ENCODE measurements at regions not wholly inside any gene's neighbourhood (a gene's known extent, or its start where the extent isn't known, plus 50 kb on each side); places are given as distances from the start of the nearest gene placed in this dataset.

- Histone ChIP-seq H3K27ac (no peak overlapping the region), H3F3A (ENCODE audit: insufficient read depth, low read depth) (no peaks in the 10 kb centered on the region), H3K9me3 (ENCODE audit: insufficient read depth, low read depth) (no peaks in the 10 kb centered on the region; the same call in 1 of the 2 replicates), H3K36me3 (ENCODE audit: low read depth) (no peaks in the 10 kb centered on the region), H4K20me1 (ENCODE audit: insufficient read depth) (no peaks in the 10 kb centered on the region), H3K4me2 (no peak overlapping the region), H3K4me3 (no peak overlapping the region), H3K79me2 (ENCODE audit: low read depth) (no peaks in the 10 kb centered on the region), H3K9me2 (ENCODE audit: insufficient read depth) (no peaks in the 10 kb centered on the region), H3K27me3 (ENCODE audit: insufficient read depth, low read depth) (no peaks in the 10 kb centered on the region), H2AFZ (no peak overlapping the region), H3K4me1 (replicated peaks; ENCODE audit: insufficient read depth) (no peaks in the 10 kb centered on the region)
- intact Hi-C loops (cut with micrococcal nuclease; ENCODE audit: unreplicated experiment) = no loop called here
- POLR2A ChIA-PET (ENCODE audit: unreplicated experiment) = no interaction called here
- TF ChIP-seq, protein P1, sequence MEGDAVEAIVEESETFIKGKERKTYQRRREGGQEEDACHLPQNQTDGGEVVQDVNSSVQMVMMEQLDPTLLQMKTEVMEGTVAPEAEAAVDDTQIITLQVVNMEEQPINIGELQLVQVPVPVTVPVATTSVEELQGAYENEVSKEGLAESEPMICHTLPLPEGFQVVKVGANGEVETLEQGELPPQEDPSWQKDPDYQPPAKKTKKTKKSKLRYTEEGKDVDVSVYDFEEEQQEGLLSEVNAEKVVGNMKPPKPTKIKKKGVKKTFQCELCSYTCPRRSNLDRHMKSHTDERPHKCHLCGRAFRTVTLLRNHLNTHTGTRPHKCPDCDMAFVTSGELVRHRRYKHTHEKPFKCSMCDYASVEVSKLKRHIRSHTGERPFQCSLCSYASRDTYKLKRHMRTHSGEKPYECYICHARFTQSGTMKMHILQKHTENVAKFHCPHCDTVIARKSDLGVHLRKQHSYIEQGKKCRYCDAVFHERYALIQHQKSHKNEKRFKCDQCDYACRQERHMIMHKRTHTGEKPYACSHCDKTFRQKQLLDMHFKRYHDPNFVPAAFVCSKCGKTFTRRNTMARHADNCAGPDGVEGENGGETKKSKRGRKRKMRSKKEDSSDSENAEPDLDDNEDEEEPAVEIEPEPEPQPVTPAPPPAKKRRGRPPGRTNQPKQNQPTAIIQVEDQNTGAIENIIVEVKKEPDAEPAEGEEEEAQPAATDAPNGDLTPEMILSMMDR (conservative IDR thresholded peaks at IDR 0.05) = no peak
- TF ChIP-seq EZH2 (IDR thresholded peaks at IDR 0.05; ENCODE audit: low read depth) = no peak
- no peak for DNase-seq
- CTCF ChIA-PET = no interaction called here
- BruUV-seq (replicated peaks) = no TSS peak
Measured at GRCh38 chr2:53217250-53217649, 550.4 kb upstream of the CHAC2 start.

GRCh38 chr2:53216805-53217204, 550.8 kb upstream of the CHAC2 start:
- no peaks in the 10 kb centered on the region for H3K4me1 ChIP-seq (replicated peaks; ENCODE audit: insufficient read depth)
- ChIA-PET CTCF (no interaction called here), POLR2A (ENCODE audit: unreplicated experiment) (no interaction called here)
- no peaks in the 10 kb centered on the region; the same call in 1 of the 2 replicates for H3K9me3 ChIP-seq (ENCODE audit: insufficient read depth, low read depth)
- no peak overlapping the region for H3K27ac ChIP-seq
- H3K4me3 ChIP-seq = no peak overlapping the region
- H3K27me3 ChIP-seq (ENCODE audit: insufficient read depth, low read depth) = no peaks in the 10 kb centered on the region
- H3K79me2 ChIP-seq (ENCODE audit: low read depth) = no peaks in the 10 kb centered on the region
- no peaks in the 10 kb centered on the region for H3K9me2 ChIP-seq (ENCODE audit: insufficient read depth)
- no TSS peak for BruUV-seq (replicated peaks)
- no peak for DNase-seq
- H3K4me2 ChIP-seq = no peak overlapping the region
- H3F3A ChIP-seq (ENCODE audit: insufficient read depth, low read depth) = no peaks in the 10 kb centered on the region
- intact Hi-C loops (cut with micrococcal nuclease; ENCODE audit: unreplicated experiment) = no loop called here
- no peak for TF ChIP-seq EZH2 (IDR thresholded peaks at IDR 0.05; ENCODE audit: low read depth)
- TF ChIP-seq, protein P1 (conservative IDR thresholded peaks at IDR 0.05) = no peak
- H3K36me3 ChIP-seq (ENCODE audit: low read depth) = no peaks in the 10 kb centered on the region
- H2AFZ ChIP-seq = no peak overlapping the region
- no peaks in the 10 kb centered on the region for H4K20me1 ChIP-seq (ENCODE audit: insufficient read depth)

DNA sequence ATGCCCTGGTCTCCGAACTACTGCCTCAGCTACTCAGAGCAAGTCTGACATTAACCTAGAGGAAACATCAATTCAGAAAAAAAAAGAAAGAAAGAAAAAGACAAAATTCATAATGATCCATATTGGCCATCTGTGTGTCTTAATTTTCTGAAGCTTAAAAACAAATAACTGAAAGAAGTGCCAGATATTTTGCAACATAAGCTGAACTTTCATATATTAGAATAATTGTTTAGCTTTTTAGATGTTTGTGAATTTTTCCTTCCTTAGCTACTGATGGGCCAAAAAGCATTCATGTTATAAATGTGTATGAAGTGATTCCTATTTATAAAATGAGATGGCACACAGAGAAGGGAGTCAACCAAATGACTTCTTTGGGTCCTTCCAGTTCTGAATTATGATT, 555.0 kb upstream of the CHAC2 start:
- POLR2A ChIA-PET (ENCODE audit: unreplicated experiment) = interaction anchor here (0.6 kb wide), 1 partner anchor 416 kb away, joined by 3 read pairs; no protein-coding TSS in a partner anchor
- TF ChIP-seq EZH2 (IDR thresholded peaks at IDR 0.05; ENCODE audit: low read depth) = no peak
- TF ChIP-seq, protein P1 (conservative IDR thresholded peaks at IDR 0.05) = no peak
- intact Hi-C loops (cut with micrococcal nuclease; ENCODE audit: unreplicated experiment) = no loop called here
- Histone ChIP-seq H3F3A (ENCODE audit: insufficient read depth, low read depth) (no peaks in the 10 kb centered on the region), H2AFZ (no peak overlapping the region), H3K36me3 (ENCODE audit: low read depth) (no peaks in the 10 kb centered on the region), H3K9me3 (ENCODE audit: insufficient read depth, low read depth) (no peaks in the 10 kb centered on the region; the same call in 1 of the 2 replicates), H3K4me2 (no peak overlapping the region), H3K4me1 (replicated peaks; ENCODE audit: insufficient read depth) (no peaks in the 10 kb centered on the region), H3K9me2 (ENCODE audit: insufficient read depth) (no peaks in the 10 kb centered on the region), H3K27ac (no peak overlapping the region), H3K4me3 (no peak overlapping the region), H4K20me1 (ENCODE audit: insufficient read depth) (no peaks in the 10 kb centered on the region), H3K27me3 (ENCODE audit: insufficient read depth, low read depth) (no peaks in the 10 kb centered on the region), H3K79me2 (ENCODE audit: low read depth) (no peaks in the 10 kb centered on the region)
- CTCF ChIA-PET = no interaction called here
- DNase-seq = no peak
- BruUV-seq (replicated peaks) = no TSS peak

All from PC-9 (cell line).